Peyer's patch (tissue), 4 donors: ENCODE measurements at regions not wholly inside any gene's neighbourhood (a gene's known extent, or its start where the extent isn't known, plus 50 kb on each side); places are given as distances from the start of the nearest gene placed in this dataset.

ENCODE experiments used
- DNase-seq, 3 donors: peaks; one replicate each; pipeline ENCODE4 v3.0.0-alpha.2; 2017 to 2019
- H3K27ac ChIP-seq, 4 donors: fragments of 200-600 bp; sonication (generic); one replicate each; pipeline ENCODE4 v1.5.1; 2016 to 2019
- H3K27me3 ChIP-seq, 2 donors: fragments of 200-600 bp; sonication (generic); one replicate each; pipeline ENCODE4 v1.5.1; 2019
- H3K36me3 ChIP-seq, 3 donors: fragments of 200-600 bp; sonication (generic); one replicate each; pipeline ENCODE4 v1.5.1; 2016 to 2019
- H3K4me1 ChIP-seq, 4 donors: fragments of 200-600 bp; sonication (generic); one replicate each; pipeline ENCODE4 v1.5.1; 2016 to 2019
- H3K4me3 ChIP-seq, 4 donors: fragments of 200-600 bp; sonication (generic); 1 replicate in 3 of 4; 2 replicates in 1 of 4; pipeline ENCODE4 v1.5.1; 2016 to 2019; ENCODE audit warnings: mild to moderate bottlenecking in 1 of 4
- H3K9me3 ChIP-seq, 4 donors: fragments of 200-600 bp; sonication (generic); one replicate each; pipeline ENCODE4 v1.5.1; 2016 to 2019; ENCODE audit warnings: mild to moderate bottlenecking in 1 of 4
- POLR2A ChIP-seq, 2 donors: fragments of 450-650 bp; IDR thresholded peaks; one replicate each; pipeline ENCODE4 v1.5.1; 2017; ENCODE audit warnings: antibody characterized with exemption in 2 of 2, mild to moderate bottlenecking in 2 of 2, moderate library complexity in 2 of 2
- TF ChIP-seq, protein P1 (sequence below), 6 experiments: fragments of 450-650 bp in 4 of 6; fragments of 200-600 bp in 2 of 6; sonication (generic) in 1 of 6; IDR thresholded peaks; one replicate each; pipeline ENCODE4 v1.5.1; 2017 to 2019; ENCODE audit warnings: antibody characterized with exemption in 6 of 6, mild to moderate bottlenecking in 3 of 6, moderate library complexity in 1 of 6

DNA sequence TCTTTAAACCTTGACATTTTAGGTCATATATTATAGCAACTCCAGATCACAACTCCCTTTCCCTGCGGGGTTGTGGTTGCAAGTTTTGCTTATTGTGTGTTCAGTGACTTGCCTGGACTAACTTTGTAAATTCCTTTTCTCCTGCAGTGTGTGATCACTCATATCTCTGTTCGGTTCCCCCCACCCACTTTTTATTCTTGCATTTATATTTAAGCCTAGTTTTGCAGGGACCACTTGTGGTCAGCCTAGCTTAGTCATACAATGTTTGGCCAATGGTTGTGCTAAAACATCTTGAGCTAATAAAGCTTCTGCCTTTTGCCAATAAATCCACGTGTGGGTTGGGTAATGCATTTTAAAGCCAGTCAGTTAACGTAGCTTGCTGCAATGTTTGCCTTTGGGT is 146.5 kb upstream of the IRX4 start:
- H3K36me3 ChIP-seq = no peaks in the 10 kb centered on the region
- no peak for DNase-seq
- no peaks in the 10 kb centered on the region for H3K4me1 ChIP-seq
- TF ChIP-seq, protein P1, sequence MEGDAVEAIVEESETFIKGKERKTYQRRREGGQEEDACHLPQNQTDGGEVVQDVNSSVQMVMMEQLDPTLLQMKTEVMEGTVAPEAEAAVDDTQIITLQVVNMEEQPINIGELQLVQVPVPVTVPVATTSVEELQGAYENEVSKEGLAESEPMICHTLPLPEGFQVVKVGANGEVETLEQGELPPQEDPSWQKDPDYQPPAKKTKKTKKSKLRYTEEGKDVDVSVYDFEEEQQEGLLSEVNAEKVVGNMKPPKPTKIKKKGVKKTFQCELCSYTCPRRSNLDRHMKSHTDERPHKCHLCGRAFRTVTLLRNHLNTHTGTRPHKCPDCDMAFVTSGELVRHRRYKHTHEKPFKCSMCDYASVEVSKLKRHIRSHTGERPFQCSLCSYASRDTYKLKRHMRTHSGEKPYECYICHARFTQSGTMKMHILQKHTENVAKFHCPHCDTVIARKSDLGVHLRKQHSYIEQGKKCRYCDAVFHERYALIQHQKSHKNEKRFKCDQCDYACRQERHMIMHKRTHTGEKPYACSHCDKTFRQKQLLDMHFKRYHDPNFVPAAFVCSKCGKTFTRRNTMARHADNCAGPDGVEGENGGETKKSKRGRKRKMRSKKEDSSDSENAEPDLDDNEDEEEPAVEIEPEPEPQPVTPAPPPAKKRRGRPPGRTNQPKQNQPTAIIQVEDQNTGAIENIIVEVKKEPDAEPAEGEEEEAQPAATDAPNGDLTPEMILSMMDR (IDR thresholded peaks at IDR 0.05) = no peak
- no peak for TF ChIP-seq POLR2A (IDR thresholded peaks at IDR 0.05)
- no peak overlapping the region for H3K4me3 ChIP-seq
- no peaks in the 10 kb centered on the region for H3K27me3 ChIP-seq
- no peaks in the 10 kb centered on the region for H3K9me3 ChIP-seq
- H3K27ac ChIP-seq = no peak overlapping the region

DNA sequence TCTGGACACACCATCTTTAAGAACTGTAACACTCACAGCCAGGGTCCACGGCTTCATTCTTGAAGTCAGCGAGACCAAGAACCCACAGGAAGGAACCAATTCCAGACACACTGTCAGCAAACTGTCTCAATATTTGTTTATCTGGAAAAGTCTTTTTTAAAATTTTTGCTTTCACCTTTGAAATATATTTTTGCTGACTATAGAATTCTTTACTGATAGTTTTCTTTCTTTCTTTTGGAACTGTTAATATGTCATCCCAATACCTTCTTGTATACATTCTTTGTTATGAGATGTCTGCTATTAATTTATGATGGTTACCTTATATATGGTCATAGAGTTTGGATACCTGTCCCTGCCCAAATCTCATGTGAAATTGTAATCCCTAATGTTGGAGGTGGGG is 145.1 kb upstream of the IRX4 start:
- H3K27me3 ChIP-seq = no peaks in the 10 kb centered on the region
- H3K4me1 ChIP-seq = no peaks in the 10 kb centered on the region
- TF ChIP-seq, protein P1 (IDR thresholded peaks at IDR 0.05) = no peak
- no peak for TF ChIP-seq POLR2A (IDR thresholded peaks at IDR 0.05)
- H3K36me3 ChIP-seq = no peaks in the 10 kb centered on the region
- no peaks in the 10 kb centered on the region for H3K9me3 ChIP-seq
- no peak overlapping the region for H3K4me3 ChIP-seq
- no peak for DNase-seq
- H3K27ac ChIP-seq = no peak overlapping the region

DNA sequence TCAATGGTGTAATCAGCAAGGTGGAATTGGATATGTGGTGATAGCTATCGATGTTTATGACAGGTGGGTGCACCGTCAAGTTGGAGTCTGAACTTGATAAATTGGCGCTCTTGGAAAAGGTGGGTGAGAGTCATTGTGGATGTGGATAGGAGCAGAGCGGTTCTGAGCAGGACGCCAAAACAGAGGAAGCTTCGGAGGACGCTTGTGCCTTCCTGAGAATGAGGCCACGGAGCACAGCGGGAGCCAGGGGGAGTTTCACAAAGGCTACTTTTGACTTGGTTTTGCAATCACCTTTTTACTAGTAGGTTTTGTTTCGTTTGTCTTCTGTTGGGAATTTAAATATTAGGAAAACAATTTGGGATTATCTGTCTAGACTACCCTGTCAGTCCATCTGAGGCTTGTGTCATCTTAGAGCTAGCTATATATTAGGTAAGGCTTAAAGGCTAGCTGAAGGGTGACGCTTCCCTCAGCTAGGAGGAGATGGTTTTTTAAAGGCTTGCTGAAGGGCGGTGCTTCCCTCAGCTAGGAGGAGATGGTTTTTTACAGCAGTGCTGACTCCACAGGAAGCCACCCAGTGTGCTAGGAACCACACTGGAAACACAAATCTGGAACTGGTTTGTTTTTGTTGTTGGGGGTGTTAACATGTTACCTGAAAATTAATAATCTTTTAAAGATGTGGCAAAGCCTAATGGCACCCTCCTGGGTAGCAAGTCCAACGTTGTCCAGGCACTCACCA is 142.4 kb upstream of the IRX4 start:
- no peaks in the 10 kb centered on the region for H3K9me3 ChIP-seq
- no peaks in the 10 kb centered on the region for H3K4me1 ChIP-seq
- no peak overlapping the region for H3K4me3 ChIP-seq
- H3K27ac ChIP-seq = no peak overlapping the region
- no peaks in the 10 kb centered on the region for H3K36me3 ChIP-seq
- DNase-seq = no peak
- TF ChIP-seq, protein P1 (IDR thresholded peaks at IDR 0.05) = no peak
- no peak for TF ChIP-seq POLR2A (IDR thresholded peaks at IDR 0.05)
- H3K27me3 ChIP-seq = no peaks in the 10 kb centered on the region

DNA sequence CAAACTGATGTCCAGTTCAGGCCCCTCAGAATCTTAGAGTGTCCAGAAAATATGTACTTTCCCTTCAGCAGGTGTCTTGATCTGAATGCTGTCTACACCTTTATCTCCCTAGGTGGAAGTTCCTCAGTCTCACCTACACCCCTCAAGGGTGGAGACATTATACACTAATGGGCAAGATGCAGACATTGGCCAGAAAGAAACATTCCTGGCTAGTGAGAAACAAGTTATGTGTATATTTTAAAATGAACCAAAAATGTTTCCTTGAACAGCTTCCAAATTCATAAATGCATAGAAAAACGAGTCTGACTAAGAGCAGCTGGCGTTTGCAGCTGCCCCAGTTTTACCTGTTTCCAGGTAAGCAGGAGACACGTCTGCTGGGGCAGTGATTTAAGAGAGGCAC is 140.5 kb upstream of the IRX4 start:
- no peak overlapping the region for H3K27ac ChIP-seq
- H3K27me3 ChIP-seq = no peaks in the 10 kb centered on the region
- no peak overlapping the region for H3K4me3 ChIP-seq
- TF ChIP-seq, protein P1 (IDR thresholded peaks at IDR 0.05) = no peak
- TF ChIP-seq POLR2A (IDR thresholded peaks at IDR 0.05) = no peak
- H3K36me3 ChIP-seq = no peaks in the 10 kb centered on the region
- H3K4me1 ChIP-seq = no peaks in the 10 kb centered on the region
- H3K9me3 ChIP-seq = no peaks in the 10 kb centered on the region
- no peak for DNase-seq

DNA sequence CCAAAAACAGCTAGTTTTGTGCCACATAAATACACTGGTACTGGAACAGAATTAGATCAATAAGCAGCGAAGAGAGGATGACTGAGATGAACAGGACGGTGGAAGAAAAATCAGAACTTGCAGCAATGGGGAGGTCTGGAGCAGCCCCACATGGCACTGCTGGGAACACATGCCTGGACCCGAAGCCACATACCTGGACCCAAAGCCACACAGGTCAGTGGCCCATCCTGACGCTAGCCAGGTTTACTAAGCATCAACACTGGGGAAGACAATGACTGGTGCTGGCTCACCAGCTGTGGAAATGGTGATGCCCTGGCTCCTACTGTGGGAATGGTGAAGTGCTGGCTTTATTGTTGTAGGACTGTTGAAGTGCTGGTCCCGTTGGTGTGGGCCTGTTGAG is 139.7 kb upstream of the IRX4 start:
- Histone ChIP-seq H3K4me1 (no peaks in the 10 kb centered on the region), H3K27me3 (no peaks in the 10 kb centered on the region), H3K4me3 (no peak overlapping the region), H3K27ac (no peak overlapping the region), H3K9me3 (no peaks in the 10 kb centered on the region), H3K36me3 (no peaks in the 10 kb centered on the region)
- TF ChIP-seq, protein P1 (IDR thresholded peaks at IDR 0.05) = no peak
- TF ChIP-seq POLR2A (IDR thresholded peaks at IDR 0.05) = no peak
- no peak for DNase-seq
